ENCODE measurements at regions not wholly inside any gene's neighbourhood (a gene's known extent, or its start where the extent isn't known, plus 50 kb on each side); places are given as distances from the start of the nearest gene placed in this dataset.

DNA sequence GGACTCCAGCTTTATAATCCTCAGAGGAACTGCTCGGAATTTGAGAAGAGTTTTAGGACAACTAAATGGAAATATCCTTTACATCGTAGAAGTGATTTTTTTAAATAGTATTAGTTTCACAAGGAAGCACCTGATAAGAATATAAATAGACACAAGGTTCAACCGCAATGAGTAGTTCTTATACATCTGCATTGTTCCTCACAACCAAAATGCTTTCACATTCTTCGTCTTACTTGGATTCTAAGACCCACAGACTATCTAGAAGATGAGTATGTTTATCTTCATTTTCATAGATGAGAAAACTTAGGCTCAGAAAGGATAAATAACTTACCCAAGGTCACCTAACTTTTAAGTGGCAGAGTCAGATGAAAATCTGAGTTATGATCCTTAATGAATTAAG is 469.0 kb downstream of the GALC start:
- no peak overlapping the region for H3K9ac ChIP-seq (ENCODE audit: low read depth, low read length)
- H4K20me1 ChIP-seq (ENCODE audit: insufficient read depth, low read length) = no peaks in the 10 kb centered on the region
- H2BK15ac ChIP-seq (ENCODE audit: low read depth, low read length) = no peak overlapping the region
- no peak overlapping the region for H3K4ac ChIP-seq (ENCODE audit: low read depth, low read length)
- no peak overlapping the region for H3K4me3 ChIP-seq (ENCODE audit: insufficient read depth, low read depth, low read length)
- no peaks in the 10 kb centered on the region for H3K4me1 ChIP-seq (ENCODE audit: control insufficient read depth, insufficient read depth, low read length)
- POLR2A ChIA-PET (ENCODE audit: unreplicated experiment) = no interaction called here
- no peak overlapping the region for H3K14ac ChIP-seq (replicated peaks; ENCODE audit: low read depth, low read length)
- H2AFZ ChIP-seq (replicated peaks; ENCODE audit: low read length, poor library complexity) = no peak overlapping the region
- no peak overlapping the region for H2BK5ac ChIP-seq (ENCODE audit: low read depth, low read length, poor library complexity, severe bottlenecking)
- DNase-seq = no peak
- H3K18ac ChIP-seq (ENCODE audit: low read depth, low read length) = no peak overlapping the region
- no peak overlapping the region for H3K56ac ChIP-seq (ENCODE audit: extremely low read depth, insufficient read depth, low read length)
- H3K9me3 ChIP-seq (ENCODE audit: control insufficient read depth, insufficient read depth, low read length) = peaks cover under 1% of the 10 kb centered on the region; the same call in 1 of the 2 replicates
- H3K27me3 ChIP-seq (ENCODE audit: control insufficient read depth, insufficient read depth, low read length) = no peaks in the 10 kb centered on the region
- BruUV-seq (replicated peaks) = no TSS peak
- no peak overlapping the region for H4K91ac ChIP-seq (ENCODE audit: insufficient read depth, low read depth, low read length)
- H3K9me1 ChIP-seq (ENCODE audit: insufficient read depth, low read length) = no peaks in the 10 kb centered on the region
- no peak for ATAC-seq (ENCODE audit: low read depth)
- H3K79me1 ChIP-seq (ENCODE audit: low read depth in 1 of 2, low read length in 2 of 2) = no peaks in the 10 kb centered on the region
- H2BK120ac ChIP-seq (ENCODE audit: low read depth, low read length) = no peak overlapping the region
- H4K5ac ChIP-seq (ENCODE audit: low read depth, low read length) = no peak overlapping the region
- H2AK9ac ChIP-seq (replicated peaks; ENCODE audit: low read depth, low read length, poor library complexity) = no peak overlapping the region
- H3K27ac ChIP-seq (ENCODE audit: insufficient read depth, low read length) = no peak overlapping the region
- H4K8ac ChIP-seq (ENCODE audit: low read depth in 2 of 2, low read length in 2 of 2) = no peak overlapping the region
- no CpG with 5 or more reads among the region's 4 CpGs for WGBS, 2 experiments (ENCODE audit: extremely low coverage in 2 of 2, insufficient read length in 1 of 2)
- CTCF ChIA-PET = interaction anchor here (0.6 kb wide), 1 partner anchor 29 kb away, joined by 4 read pairs; no protein-coding TSS in a partner anchor
- no peak overlapping the region for H3K4me2 ChIP-seq (ENCODE audit: low read depth, low read length)
- TF ChIP-seq, protein P1, sequence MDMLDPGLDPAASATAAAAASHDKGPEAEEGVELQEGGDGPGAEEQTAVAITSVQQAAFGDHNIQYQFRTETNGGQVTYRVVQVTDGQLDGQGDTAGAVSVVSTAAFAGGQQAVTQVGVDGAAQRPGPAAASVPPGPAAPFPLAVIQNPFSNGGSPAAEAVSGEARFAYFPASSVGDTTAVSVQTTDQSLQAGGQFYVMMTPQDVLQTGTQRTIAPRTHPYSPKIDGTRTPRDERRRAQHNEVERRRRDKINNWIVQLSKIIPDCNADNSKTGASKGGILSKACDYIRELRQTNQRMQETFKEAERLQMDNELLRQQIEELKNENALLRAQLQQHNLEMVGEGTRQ (IDR thresholded peaks at IDR 0.05; ENCODE audit: low read depth, low read length) = no peak
- TF ChIP-seq MAFK (IDR thresholded peaks at IDR 0.05; ENCODE audit: low read depth, low read length) = no peak
- no peak for TF ChIP-seq CHD1 (IDR thresholded peaks at IDR 0.05; ENCODE audit: low read depth, low read length)
- TF ChIP-seq NFE2L2 (IDR thresholded peaks at IDR 0.05; ENCODE audit: low read depth, low read length) = no peak
- TF ChIP-seq, protein P2, sequence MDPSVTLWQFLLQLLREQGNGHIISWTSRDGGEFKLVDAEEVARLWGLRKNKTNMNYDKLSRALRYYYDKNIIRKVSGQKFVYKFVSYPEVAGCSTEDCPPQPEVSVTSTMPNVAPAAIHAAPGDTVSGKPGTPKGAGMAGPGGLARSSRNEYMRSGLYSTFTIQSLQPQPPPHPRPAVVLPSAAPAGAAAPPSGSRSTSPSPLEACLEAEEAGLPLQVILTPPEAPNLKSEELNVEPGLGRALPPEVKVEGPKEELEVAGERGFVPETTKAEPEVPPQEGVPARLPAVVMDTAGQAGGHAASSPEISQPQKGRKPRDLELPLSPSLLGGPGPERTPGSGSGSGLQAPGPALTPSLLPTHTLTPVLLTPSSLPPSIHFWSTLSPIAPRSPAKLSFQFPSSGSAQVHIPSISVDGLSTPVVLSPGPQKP (IDR thresholded peaks at IDR 0.05; ENCODE audit: borderline replicate concordance, low read depth, low read length) = no peak
- no peak for TF ChIP-seq RFX5 (IDR thresholded peaks at IDR 0.05; ENCODE audit: low read depth, low read length)
- no peak for TF ChIP-seq BHLHE40 (IDR thresholded peaks at IDR 0.05; ENCODE audit: low read depth, low read length)
- no peak for TF ChIP-seq SMC3 (IDR thresholded peaks at IDR 0.05; ENCODE audit: low read depth, low read length)
- TF ChIP-seq FOS (IDR thresholded peaks at IDR 0.05; ENCODE audit: low read depth, low read length) = no peak
- H2BK20ac ChIP-seq (ENCODE audit: low read depth, low read length) = no peak overlapping the region
- H3K23ac ChIP-seq (ENCODE audit: low read depth, low read length) = no peak overlapping the region
- dilution Hi-C loops (cut with HindIII; ENCODE audit: low sequenced_read_pairs, unreplicated experiment) (no loop called here), in situ Hi-C loops (cut with MboI; ENCODE audit: low sequenced_read_pairs) (no loop called here), intact Hi-C loops (cut with micrococcal nuclease) (no loop called here)
- no peak overlapping the region for H2AK5ac ChIP-seq (ENCODE audit: low read depth, low read length)
- H3K36me3 ChIP-seq (ENCODE audit: control insufficient read depth, insufficient read depth, low read length) = no peaks in the 10 kb centered on the region

Measured in IMR-90 (cell line).